ENCODE measurements at regions not wholly inside any gene's neighbourhood (a gene's known extent, or its start where the extent isn't known, plus 50 kb on each side); places are given as distances from the start of the nearest gene placed in this dataset.

GRCh38 chr7:97466999-97467740 is 264.7 kb upstream of the TAC1 start:
- no peak for DNase-seq
- ATAC-seq = no peak

- ATAC-seq = no peak
- no peak for DNase-seq
Observed at GRCh38 chr7:97468493-97468892, 263.4 kb upstream of the TAC1 start.

GRCh38 chr7:97470726-97471125 is 261.2 kb upstream of the TAC1 start:
- DNase-seq = no peak
- ATAC-seq = no peak

DNA sequence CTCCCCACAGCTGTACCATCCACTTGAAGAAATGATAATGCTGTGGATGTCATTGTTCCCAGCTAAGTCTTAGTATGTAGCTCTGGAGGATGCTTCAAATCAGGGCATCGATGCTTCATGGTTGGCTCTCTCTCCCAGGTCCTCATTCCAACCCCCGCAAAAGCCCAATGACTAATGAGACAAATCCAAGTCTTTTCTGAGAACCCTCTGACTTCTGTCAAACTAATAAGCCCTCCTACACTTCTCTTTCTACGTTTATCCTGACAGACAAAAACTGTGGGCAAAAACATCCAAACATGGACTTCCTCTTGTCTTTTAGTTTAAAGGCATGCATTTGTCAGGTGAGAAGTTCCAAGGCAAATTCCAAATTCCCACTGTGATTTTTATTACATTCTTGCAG is 260.4 kb upstream of the TAC1 start:
- ATAC-seq (no peak), DNase-seq (no peak)

GRCh38 chr7:97479740-97480290 is 252.1 kb upstream of the TAC1 start:
- DNase-seq (no peak), ATAC-seq (no peak)

DNA sequence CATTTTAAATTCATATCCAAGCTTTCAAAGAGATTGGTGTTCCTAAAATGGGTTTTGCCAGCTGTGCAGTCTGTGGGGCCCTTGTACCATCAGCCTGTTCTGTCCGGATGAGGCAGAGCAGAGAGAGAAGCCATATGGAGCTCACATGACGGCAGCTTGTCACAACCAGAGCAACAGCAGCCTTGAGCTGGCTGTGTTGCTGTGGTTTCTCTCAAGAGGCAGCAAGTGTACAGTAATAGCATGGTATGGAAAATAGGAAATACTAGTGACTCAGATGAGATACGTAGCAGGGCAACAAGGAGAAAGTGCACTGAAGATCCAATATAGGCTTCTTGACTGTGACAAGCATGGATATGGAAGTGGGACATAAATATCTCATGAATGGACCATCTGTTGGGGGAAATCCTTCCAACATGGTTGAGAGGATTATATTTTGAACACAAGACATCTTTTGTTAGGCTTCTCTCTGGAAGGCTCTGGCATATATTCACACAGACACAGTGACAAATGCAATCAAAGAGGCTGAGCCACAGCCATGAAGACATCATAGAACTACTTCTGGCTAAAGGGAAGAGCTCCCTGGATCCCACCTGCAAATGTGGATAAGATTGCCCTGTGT is 251.0 kb upstream of the TAC1 start:
- ATAC-seq (no peak), DNase-seq (no peak)

DNA sequence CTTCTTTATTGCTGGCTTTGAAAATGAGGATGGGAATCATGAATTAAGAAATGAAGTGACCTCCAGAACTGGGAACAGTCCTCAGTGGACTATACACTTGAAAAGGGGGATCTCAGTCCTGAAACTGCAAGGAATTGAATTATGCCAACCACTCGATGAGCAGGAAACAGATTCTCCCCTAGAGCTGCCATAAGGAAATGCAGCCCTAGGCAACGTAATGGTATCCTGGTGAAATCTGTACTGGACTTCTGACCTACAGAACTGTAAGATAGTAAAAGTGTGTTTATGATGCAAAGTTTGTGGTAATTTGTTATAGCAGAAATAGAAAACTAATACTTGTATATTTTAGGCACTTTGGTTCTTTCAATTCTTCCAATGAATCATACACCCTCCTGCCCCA is 236.4 kb upstream of the TAC1 start:
- ATAC-seq = no peak
- no peak for DNase-seq

DNA sequence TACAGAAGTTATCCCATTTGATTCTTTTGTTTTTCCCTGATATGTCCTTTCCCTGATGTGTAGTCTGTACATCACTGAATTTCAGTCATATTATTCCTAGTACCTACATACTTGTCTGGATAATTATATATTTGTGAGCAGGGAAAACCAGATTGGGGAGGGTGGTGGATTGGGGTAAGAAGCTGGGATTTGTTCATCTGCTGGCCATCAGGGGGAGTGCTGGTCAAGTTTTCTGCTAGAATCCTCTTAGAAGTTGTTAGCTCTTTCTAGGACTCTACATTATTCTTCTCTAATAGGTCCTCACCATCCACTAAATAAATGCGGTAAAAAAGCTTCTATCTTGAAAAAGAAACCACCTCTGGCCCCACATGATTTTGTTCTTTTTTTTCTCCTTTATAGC is 232.7 kb upstream of the TAC1 start:
- peak; percentile 19 for DNase-seq

GRCh38 chr7:97503367-97504094 is 228.4 kb upstream of the TAC1 start:
- DNase-seq = no peak
- no peak for ATAC-seq

More for the DNA sequence above, 232.7 kb upstream of the TAC1 start:
- no peak for ATAC-seq

DNA sequence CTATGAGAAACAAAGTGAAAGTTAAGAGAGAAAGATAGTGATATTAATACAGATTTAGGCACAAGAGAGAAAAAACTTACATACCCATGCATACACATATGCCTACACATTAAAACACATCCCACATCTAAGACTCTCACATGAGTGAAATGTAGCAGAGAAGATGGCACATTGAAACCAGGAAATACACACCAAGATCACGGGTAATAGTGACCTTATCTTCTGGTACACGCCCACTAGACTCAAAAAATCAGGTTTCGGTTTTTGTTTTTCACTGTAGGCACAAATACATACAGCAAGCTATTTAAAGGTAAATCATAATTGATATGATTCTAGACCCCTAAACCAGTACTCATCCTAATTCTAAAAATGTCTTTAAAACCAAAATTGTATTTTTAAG is 225.2 kb upstream of the TAC1 start:
- no peak for ATAC-seq
- DNase-seq = no peak

DNA sequence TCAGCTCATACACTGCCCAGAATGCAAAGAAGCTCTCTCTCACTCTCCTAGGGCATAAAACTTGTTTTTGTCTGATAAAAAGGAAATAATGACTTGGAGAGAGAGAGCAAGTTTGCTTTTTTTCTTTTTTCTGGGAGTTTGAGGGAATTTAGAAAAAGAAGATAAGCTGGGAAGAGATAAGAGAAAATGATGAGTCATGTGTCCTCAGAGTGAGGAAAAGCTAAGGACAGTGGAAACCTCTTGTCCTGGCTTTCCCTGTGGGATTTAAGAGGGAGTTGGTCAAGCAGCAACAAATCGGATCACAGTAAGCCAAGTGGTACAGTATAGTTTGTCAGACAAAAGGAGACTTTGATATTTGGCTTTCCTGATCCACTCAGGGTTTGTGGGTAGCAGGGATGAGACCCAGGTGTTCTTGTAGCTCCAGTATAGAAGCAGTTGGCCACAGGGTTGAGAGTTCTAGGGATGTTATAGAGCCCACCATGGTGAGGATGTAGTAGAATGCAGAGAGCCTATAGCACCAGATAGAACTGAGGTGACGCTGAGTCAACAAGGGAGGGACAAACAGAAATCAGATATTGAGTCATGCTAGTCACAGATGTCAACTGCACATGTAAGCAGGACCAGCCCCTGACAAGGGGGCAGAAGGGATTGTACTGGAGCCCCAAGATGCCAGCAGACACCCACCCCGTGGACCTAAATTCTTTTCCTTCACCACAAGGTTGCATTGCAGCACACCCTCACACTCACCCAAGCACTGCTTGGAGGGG is 219.3 kb upstream of the TAC1 start:
- ATAC-seq = no peak
- no peak for DNase-seq

- ATAC-seq (no peak), DNase-seq (no peak)
Observed at GRCh38 chr7:97513326-97513725, 218.6 kb upstream of the TAC1 start.

DNA sequence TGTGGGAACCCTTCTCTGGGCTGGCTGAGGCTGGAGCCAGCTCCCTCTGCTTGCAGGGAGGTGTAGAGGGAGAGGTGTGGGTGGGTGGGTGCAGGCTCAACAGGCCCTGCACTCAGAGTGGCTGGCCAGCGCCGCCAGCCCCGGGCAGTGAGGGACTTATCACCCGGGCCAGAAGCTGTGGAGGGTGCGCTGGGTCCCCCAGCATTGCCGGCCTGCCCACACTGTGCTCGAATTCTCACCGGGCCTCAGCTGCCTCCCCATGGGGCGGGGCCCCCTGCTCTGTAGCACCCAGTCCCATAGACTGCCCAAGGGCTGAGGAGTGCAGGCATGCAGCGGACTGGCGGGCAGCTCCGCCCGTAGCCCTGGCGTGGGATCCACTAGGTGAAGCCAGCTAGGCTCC is 190.7 kb upstream of the TAC1 start:
- ATAC-seq = no peak
- DNase-seq = no peak

DNA sequence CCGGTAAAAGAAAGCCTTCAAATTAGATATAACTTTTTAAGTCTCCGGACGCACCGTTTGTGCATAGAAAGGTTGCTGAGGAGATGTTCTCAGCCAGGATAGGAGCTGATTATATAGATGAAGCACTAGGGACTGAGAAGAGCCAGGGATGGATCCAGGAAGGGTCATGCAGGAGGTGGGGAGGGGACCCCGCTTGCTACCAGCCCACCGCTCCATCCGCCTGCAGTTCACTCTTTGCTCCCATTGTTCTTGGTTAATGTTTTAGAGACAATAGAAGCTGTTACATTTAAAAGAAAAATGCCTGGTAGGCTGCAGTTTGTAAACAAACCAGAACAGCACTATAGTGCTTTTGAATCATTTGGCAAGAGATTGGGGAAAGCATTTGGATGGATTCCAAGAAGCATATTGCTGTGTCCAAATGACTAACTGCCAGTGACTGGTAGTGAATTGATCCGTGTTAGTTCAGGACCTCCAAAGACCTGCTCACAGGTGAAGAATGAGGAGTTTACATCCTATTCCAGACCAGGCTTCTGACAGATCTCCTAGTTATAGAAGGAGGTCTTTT is 175.9 kb upstream of the TAC1 start:
- no peak for DNase-seq

DNA sequence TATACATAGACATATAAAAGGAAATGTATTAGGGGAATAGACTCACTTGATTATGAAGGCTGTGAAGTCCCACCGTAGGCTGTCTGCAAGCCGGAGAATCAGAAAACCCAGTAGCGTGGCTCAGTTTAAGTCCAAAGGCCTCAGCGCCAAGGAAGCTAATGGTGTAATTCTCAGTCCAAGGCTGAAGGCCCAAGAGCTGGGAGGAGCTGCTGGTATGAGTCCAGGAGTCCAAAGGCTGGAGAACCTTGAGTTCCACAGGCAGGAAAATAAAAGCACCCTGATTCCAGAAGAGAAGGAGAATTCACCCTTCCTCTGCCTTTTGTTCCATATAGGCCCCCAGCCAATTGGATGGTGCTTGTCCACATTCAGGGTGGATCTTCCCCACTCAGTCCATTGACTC is 166.2 kb upstream of the TAC1 start:
- DNase-seq (no peak), ATAC-seq (no peak)

More for the DNA sequence above, 175.9 kb upstream of the TAC1 start:
- ATAC-seq = no peak

- no peak for DNase-seq
- ATAC-seq = no peak
Observed at GRCh38 chr7:97573065-97573464, 158.8 kb upstream of the TAC1 start.

DNA sequence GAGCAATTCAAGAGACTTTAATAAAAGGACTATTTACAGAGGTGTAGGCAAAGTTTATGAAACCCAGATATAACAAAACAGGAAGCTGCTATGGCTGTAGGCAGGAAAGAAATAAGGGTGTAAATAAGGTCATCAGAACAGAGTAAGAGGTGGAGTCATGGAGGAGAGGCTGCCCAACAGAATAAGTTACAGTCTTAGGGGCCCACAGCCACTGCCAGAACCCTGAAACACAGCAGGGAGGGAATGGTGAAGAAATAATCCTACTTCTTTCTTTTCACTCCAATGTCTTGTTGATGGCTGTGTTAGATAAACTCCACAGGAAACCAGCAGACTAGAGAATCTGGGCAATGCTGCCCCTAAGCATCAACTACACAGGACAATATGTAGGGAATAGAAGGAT is 155.8 kb upstream of the TAC1 start:
- DNase-seq (no peak), ATAC-seq (no peak)

DNA sequence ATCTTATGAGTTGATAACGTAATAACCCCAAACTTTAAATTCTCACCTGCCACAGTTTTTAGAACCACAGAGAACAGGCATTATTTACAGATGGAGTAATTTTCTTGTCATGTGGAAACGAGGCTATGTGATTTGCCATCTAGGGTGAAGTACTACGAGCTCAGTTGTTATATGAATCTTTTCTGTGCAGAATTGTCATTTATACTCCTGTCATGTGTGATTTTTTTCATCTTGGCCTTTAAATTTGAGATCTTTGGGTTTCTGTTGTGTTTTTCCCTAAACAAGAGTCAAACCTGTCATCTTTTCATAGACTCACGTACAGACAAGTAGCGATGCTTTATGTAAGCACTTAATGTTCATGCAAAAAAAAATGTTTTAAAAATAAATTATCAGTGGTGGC is 153.7 kb upstream of the TAC1 start:
- ATAC-seq (no peak), DNase-seq (no peak)

DNA sequence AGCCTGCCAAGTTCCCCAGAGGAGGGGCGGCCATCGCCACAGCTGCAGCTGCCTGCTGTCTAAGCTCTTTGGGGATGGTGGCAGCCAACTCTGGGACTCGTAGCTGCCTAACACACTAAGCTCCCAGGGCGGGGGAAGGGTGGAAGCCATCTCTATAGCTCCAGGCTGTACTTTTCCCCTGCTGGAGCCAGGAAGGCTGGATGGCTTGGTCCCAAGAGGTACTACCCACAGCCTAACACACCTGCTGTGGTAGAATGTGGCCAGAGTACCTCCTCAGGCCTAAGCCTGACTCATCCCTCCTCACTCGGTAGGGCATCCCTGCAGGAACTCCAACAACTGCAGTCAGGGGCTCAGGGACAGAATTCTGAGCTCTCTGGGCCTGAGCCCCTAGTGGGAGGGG is 151.7 kb upstream of the TAC1 start:
- DNase-seq (no peak), ATAC-seq (no peak)

DNA sequence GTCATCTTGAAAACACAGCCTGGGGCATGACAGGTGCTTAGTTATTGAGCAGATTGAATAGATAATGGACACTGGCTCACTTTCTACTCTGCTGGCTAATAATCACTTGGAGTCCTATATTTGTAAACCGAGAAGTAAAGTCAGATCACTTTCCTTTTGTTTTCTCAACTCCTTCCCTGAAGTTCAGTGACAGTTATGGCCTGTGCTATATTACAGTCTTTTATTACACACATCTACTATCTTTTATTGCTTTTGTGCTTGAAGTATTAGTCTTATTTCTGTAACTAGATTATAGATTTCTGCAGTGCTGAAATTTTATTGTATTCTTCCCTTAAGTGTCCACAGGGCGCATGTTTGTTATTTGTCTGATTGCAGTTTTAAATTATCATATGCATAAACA is 136.4 kb upstream of the TAC1 start:
- no peak for ATAC-seq

GRCh38 chr7:97601931-97602457 is 129.9 kb upstream of the TAC1 start:
- DNase-seq (no peak), ATAC-seq (no peak)

More for the DNA sequence above, 136.4 kb upstream of the TAC1 start:
- DNase-seq = no peak

DNA sequence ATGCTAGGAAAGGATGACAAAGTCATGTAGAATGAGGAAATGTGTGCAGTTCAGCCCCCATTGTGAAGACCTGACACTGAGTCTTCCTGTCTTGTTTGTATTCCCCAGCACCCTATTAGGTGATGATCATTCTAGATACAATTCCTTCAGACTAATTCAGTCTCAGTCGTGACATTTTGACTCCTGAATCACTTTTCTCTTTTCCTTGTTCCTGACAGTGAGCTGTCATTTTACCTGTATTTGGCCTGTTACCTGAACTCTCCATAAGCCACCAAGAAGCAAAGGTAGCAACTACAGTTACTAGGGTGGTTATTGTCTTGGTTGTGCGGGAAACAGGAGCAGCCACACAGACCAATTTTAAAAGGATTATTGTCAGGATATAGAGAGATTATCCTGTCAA is 111.4 kb upstream of the TAC1 start:
- no peak for ATAC-seq
- DNase-seq = no peak
